SU-DHL-6 (cell line): ENCODE measurements at regions not wholly inside any gene's neighbourhood (a gene's known extent, or its start where the extent isn't known, plus 50 kb on each side); places are given as distances from the start of the nearest gene placed in this dataset.

Experiments
- H2AFZ ChIP-seq: fragments of 200-600 bp; sonication (generic); 2 replicates; pipeline ENCODE4 v1.6.1; 2014; ENCODE audit warnings: low read depth, mild to moderate bottlenecking, moderate library complexity, mixed read lengths, antibody characterized with exemption, low read length; ENCODE audit not compliant: severe bottlenecking
- H3F3A ChIP-seq: fragments of 200-600 bp; shearing (Covaris generic); 2 replicates; pipeline ENCODE4 v1.6.0; 2016; ENCODE audit warnings: antibody characterized with exemption, mild to moderate bottlenecking; ENCODE audit not compliant: insufficient read depth
- H3K27ac ChIP-seq: fragments of 200-600 bp; sonication (generic); 2 replicates; pipeline ENCODE4 v1.5.1; 2016; ENCODE audit warnings: low read depth, mild to moderate bottlenecking, low read length, moderate library complexity, mixed read lengths
- H3K27me3 ChIP-seq: fragments of 200-600 bp; sonication (generic), shearing (Covaris generic); 2 replicates; pipeline ENCODE4 v1.6.0; 2014; ENCODE audit warnings: mild to moderate bottlenecking, low read length
- H3K36me3 ChIP-seq: fragments of 200-600 bp; sonication (generic); 2 replicates; pipeline ENCODE4 v1.6.1; 2014; ENCODE audit warnings: mild to moderate bottlenecking, low read length, mixed read lengths
- H3K4me2 ChIP-seq: fragments of 300-600, 200-600 bp; shearing (Covaris generic), sonication (generic); 2 replicates; pipeline ENCODE4 v1.6.0; 2014; ENCODE audit warnings: low read length, low read depth, mild to moderate bottlenecking; ENCODE audit not compliant: poor library complexity, severe bottlenecking
- H3K4me3 ChIP-seq: fragments of 200-600 bp; sonication (generic); 2 replicates; pipeline ENCODE4 v1.5.1; 2014; ENCODE audit warnings: antibody characterized with exemption, low read length, mild to moderate bottlenecking, mixed read lengths; ENCODE audit not compliant: insufficient read depth, poor library complexity, severe bottlenecking
- H3K79me2 ChIP-seq: fragments of 200-600 bp; sonication (generic); 2 replicates; pipeline ENCODE4 v1.6.1; 2014; ENCODE audit warnings: mild to moderate bottlenecking, low read length, moderate library complexity; ENCODE audit not compliant: insufficient read depth
- H3K9ac ChIP-seq: fragments of 200-600 bp; sonication (generic); 2 replicates; pipeline ENCODE4 v1.7.0; 2014; ENCODE audit warnings: mild to moderate bottlenecking, low read length
- H3K9me2 ChIP-seq: fragments of 200-600 bp; sonication (generic); replicated peaks from 2 replicates; pipeline ENCODE4 v1.6.1; 2014; ENCODE audit warnings: low read length; ENCODE audit not compliant: insufficient read depth
- H3K9me3 ChIP-seq: fragments of 200-600 bp; sonication (generic); 2 replicates; pipeline ENCODE4 v1.6.1; 2014; ENCODE audit warnings: low read length, mixed read lengths; ENCODE audit not compliant: insufficient read depth
- H4K20me1 ChIP-seq: fragments of 200-600 bp; sonication (generic); 2 replicates; pipeline ENCODE4 v1.6.1; 2014; ENCODE audit warnings: low read depth, mild to moderate bottlenecking, antibody characterized with exemption, low read length, moderate library complexity, mixed read lengths
- CTCF ChIP-seq: fragments of 200-600 bp; sonication (generic); IDR thresholded peaks from one replicate; pipeline ENCODE4 v1.5.1; 2017; ENCODE audit warnings: antibody characterized with exemption, mild to moderate bottlenecking, low read length, moderate library complexity; ENCODE audit not compliant: insufficient read depth, poor library complexity, severe bottlenecking
- EZH2phosphoT487 ChIP-seq: fragments of 200-600 bp; sonication (generic), shearing (Covaris generic); conservative IDR thresholded peaks from 2 replicates; pipeline ENCODE4 v1.6.1; 2018; ENCODE audit warnings: mild to moderate bottlenecking, antibody characterized with exemption, low read length, moderate library complexity, mixed read lengths

- Histone ChIP-seq H3K36me3 (no peaks in the 10 kb centered on the region), H3K9me2 (no peaks in the 10 kb centered on the region), H3K27ac (no peak overlapping the region), H3K27me3 (no peaks in the 10 kb centered on the region), H3K4me2 (no peak overlapping the region), H3K9ac (no peak overlapping the region), H3K4me3 (no peak overlapping the region), H3K9me3 (no peaks in the 10 kb centered on the region), H4K20me1 (no peaks in the 10 kb centered on the region), H3F3A (no peaks in the 10 kb centered on the region), H3K79me2 (no peaks in the 10 kb centered on the region), H2AFZ (no peak overlapping the region)
- TF ChIP-seq CTCF (no peak), EZH2phosphoT487 (no peak)
These were observed 301.8 kb upstream of the MGMT start for GRCh38 chr10:129165076-129165720.

- H3K79me2 ChIP-seq, result no peaks in the 10 kb centered on the region
- H3K36me3 ChIP-seq, result no peaks in the 10 kb centered on the region
- no peak overlapping the region for H2AFZ ChIP-seq
- H3K27me3 ChIP-seq, result no peaks in the 10 kb centered on the region
- H3K4me2 ChIP-seq, result no peak overlapping the region
- no peaks in the 10 kb centered on the region for H4K20me1 ChIP-seq
- no peaks in the 10 kb centered on the region for H3K9me3 ChIP-seq
- no peaks in the 10 kb centered on the region for H3K9me2 ChIP-seq
- no peaks in the 10 kb centered on the region for H3F3A ChIP-seq
- H3K9ac ChIP-seq, result no peak overlapping the region
- H3K4me3 ChIP-seq, result no peak overlapping the region
- no peak for TF ChIP-seq EZH2phosphoT487
- no peak for TF ChIP-seq CTCF
- no peak overlapping the region for H3K27ac ChIP-seq
These were observed 301.3 kb upstream of the MGMT start for GRCh38 chr10:129165770-129166169.

- H3K27ac ChIP-seq, result no peak overlapping the region
- no peaks in the 10 kb centered on the region for H3K36me3 ChIP-seq
- TF ChIP-seq EZH2phosphoT487, result no peak
- no peak for TF ChIP-seq CTCF
- no peaks in the 10 kb centered on the region for H4K20me1 ChIP-seq
- H3K9ac ChIP-seq, result no peak overlapping the region
- no peak overlapping the region for H3K4me3 ChIP-seq
- H3K9me2 ChIP-seq, result no peaks in the 10 kb centered on the region
- H3K27me3 ChIP-seq, result no peaks in the 10 kb centered on the region
- H3K4me2 ChIP-seq, result no peak overlapping the region
- H3K9me3 ChIP-seq, result no peaks in the 10 kb centered on the region
- no peaks in the 10 kb centered on the region for H3K79me2 ChIP-seq
- no peaks in the 10 kb centered on the region for H3F3A ChIP-seq
- H2AFZ ChIP-seq, result no peak overlapping the region
These were observed 298.4 kb upstream of the MGMT start for GRCh38 chr10:129168660-129169059.
